ENCODE measurements at regions not wholly inside any gene's neighbourhood (a gene's known extent, or its start where the extent isn't known, plus 50 kb on each side); places are given as distances from the start of the nearest gene placed in this dataset.

DNA sequence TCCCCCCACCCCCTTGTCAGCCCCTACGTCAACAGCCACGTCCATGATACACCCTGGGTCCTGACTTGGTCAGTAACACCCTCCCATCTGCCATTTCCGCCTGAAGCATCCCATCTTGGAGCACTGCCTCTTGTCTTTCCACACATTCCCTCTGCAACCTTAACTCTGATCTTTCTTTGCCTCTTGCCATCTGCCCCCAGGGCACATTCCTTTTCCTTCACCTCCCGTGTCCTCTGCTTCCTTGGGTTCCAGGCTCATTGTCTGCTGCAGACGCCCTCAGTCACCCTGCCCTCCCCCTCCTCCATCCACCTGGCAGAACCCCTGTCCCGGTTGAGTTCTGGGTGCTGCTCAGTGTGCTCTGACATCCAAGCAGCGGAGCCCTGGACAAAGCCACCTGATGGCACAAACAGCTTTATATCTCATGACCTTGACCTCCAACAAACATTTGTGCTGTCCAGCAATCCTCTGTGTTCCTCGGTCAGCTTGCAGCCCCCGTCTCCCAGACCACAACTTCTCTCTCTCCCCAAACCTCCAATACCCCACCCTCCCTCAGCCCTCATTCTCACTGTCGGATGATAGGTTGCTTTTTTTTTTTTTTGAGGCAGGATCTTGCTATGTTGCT, 97.7 kb upstream of the IER5L start:
- Mint-ChIP-seq H3K4me3 (no peak overlapping the region), H3K4me1 (peaks cover 12 to 22% (median 17%) of the 10 kb centered on the region in 4 donors), H3K27ac (peak overlapping the region in 1 of 7 donors; percentile 59), H3K9me3 (peaks cover 0 to 2% (median 0%) of the 10 kb centered on the region in 8 donors), H3K36me3 (no peaks in the 10 kb centered on the region), H3K27me3 (peaks cover 0 to 2% of the 10 kb centered on the region in 2 donors)
- POLR2A ChIA-PET (ENCODE audit: partially characterized antibody), result no interaction called here
- CTCF ChIA-PET (ENCODE audit: partially characterized antibody), result interaction anchor here (1.6 kb wide), 1 partner anchor 133 kb away, joined by 3 read pairs; no protein-coding TSS in a partner anchor
- Histone ChIP-seq H3K36me3 (ENCODE audit: insufficient read depth, low read length) (no peaks in the 10 kb centered on the region), H3K27me3 (ENCODE audit: insufficient read depth, low read length) (no peaks in the 10 kb centered on the region), H3K4me1 (ENCODE audit: insufficient read depth, low read length) (peaks cover 11% of the 10 kb centered on the region), H3K27ac (ENCODE audit: low read depth, low read length) (no peak overlapping the region), H3K4me3 (ENCODE audit: low read length in 2 of 2) (no peak overlapping the region), H3K9me3 (ENCODE audit: control insufficient read depth in 1 of 2, low read length in 2 of 2) (no peaks in the 10 kb centered on the region)
- intact Hi-C loops (cut with micrococcal nuclease), result no loop called here
- DNase-seq, result no peak

GRCh38 chr9:129273941-129274684, 96.1 kb upstream of the IER5L start:
- no peaks in the 10 kb centered on the region for H3K9me3 ChIP-seq (ENCODE audit: control insufficient read depth in 1 of 2, low read length in 2 of 2)
- H3K36me3 ChIP-seq (ENCODE audit: insufficient read depth, low read length), result no peaks in the 10 kb centered on the region
- Mint-ChIP-seq H3K4me1 (peaks cover 18 to 33% (median 25%) of the 10 kb centered on the region in 4 donors), H3K27me3 (peaks cover 0 to 2% of the 10 kb centered on the region in 2 donors), H3K27ac (no peak overlapping the region), H3K4me3 (no peak overlapping the region), H3K36me3 (no peaks in the 10 kb centered on the region), H3K9me3 (peaks cover 0 to 2% (median 0%) of the 10 kb centered on the region in 8 donors)
- peaks cover 21% of the 10 kb centered on the region for H3K4me1 ChIP-seq (ENCODE audit: insufficient read depth, low read length)
- no peak for DNase-seq
- no peak overlapping the region for H3K27ac ChIP-seq (ENCODE audit: low read depth, low read length)
- H3K27me3 ChIP-seq (ENCODE audit: insufficient read depth, low read length), result no peaks in the 10 kb centered on the region
- intact Hi-C loops (cut with micrococcal nuclease), result no loop called here
- no peak overlapping the region for H3K4me3 ChIP-seq (ENCODE audit: low read length in 2 of 2)
- POLR2A ChIA-PET (ENCODE audit: partially characterized antibody), result no interaction called here
- CTCF ChIA-PET (ENCODE audit: partially characterized antibody), result interaction anchor here (1.2 to 1.3 kb wide), 2 partner anchors 53 to 132 kb away, joined by 3 read pairs; no protein-coding TSS in a partner anchor

GRCh38 chr9:129273136-129273895, 95.3 kb upstream of the IER5L start:
- no peaks in the 10 kb centered on the region for H3K36me3 ChIP-seq (ENCODE audit: insufficient read depth, low read length)
- Mint-ChIP-seq H3K4me1 (peaks cover 18 to 37% (median 26%) of the 10 kb centered on the region in 4 donors), H3K27ac (peak overlapping the region in 2 of 7 donors; percentile 42 to 53), H3K9me3 (peaks cover 0 to 2% (median 0%) of the 10 kb centered on the region in 8 donors), H3K4me3 (no peak overlapping the region), H3K36me3 (no peaks in the 10 kb centered on the region), H3K27me3 (peaks cover 0 to 2% of the 10 kb centered on the region in 2 donors)
- no peaks in the 10 kb centered on the region for H3K27me3 ChIP-seq (ENCODE audit: insufficient read depth, low read length)
- ChIA-PET CTCF (ENCODE audit: partially characterized antibody) (interaction anchor here (1.2 to 1.3 kb wide), 2 partner anchors 52 to 131 kb away, joined by 3 read pairs; no protein-coding TSS in a partner anchor), POLR2A (ENCODE audit: partially characterized antibody) (interaction anchor here (1.1 kb wide), 1 partner anchor 95 kb away, joined by 3 read pairs; the partner anchor contains the start of gene IER5L)
- no peak for DNase-seq
- H3K9me3 ChIP-seq (ENCODE audit: control insufficient read depth in 1 of 2, low read length in 2 of 2), result no peaks in the 10 kb centered on the region
- intact Hi-C loops (cut with micrococcal nuclease), result no loop called here
- peaks cover 21% of the 10 kb centered on the region for H3K4me1 ChIP-seq (ENCODE audit: insufficient read depth, low read length)
- no peak overlapping the region for H3K27ac ChIP-seq (ENCODE audit: low read depth, low read length)
- H3K4me3 ChIP-seq (ENCODE audit: low read length in 2 of 2), result no peak overlapping the region

- Histone ChIP-seq H3K27ac (ENCODE audit: low read depth, low read length) (no peak overlapping the region), H3K27me3 (ENCODE audit: insufficient read depth, low read length) (no peaks in the 10 kb centered on the region), H3K4me1 (ENCODE audit: insufficient read depth, low read length) (peaks cover 21% of the 10 kb centered on the region), H3K4me3 (ENCODE audit: low read length in 2 of 2) (no peak overlapping the region), H3K36me3 (ENCODE audit: insufficient read depth, low read length) (no peaks in the 10 kb centered on the region), H3K9me3 (ENCODE audit: control insufficient read depth in 1 of 2, low read length in 2 of 2) (no peaks in the 10 kb centered on the region)
- ChIA-PET CTCF (ENCODE audit: partially characterized antibody) (no interaction called here), POLR2A (ENCODE audit: partially characterized antibody) (interaction anchor here (1.1 kb wide), 1 partner anchor 95 kb away, joined by 3 read pairs; the partner anchor contains the start of gene IER5L)
- H3K4me3 Mint-ChIP-seq, result peak overlapping the region in 1 of 8 donors; percentile 7
- intact Hi-C loops (cut with micrococcal nuclease), result no loop called here
- peaks cover 18 to 37% (median 26%) of the 10 kb centered on the region in 4 donors for H3K4me1 Mint-ChIP-seq
- no peak for DNase-seq
- peak overlapping the region in 3 of 7 donors; percentile 51 to 85 (median 72) for H3K27ac Mint-ChIP-seq
- H3K9me3 Mint-ChIP-seq, result peaks cover 0 to 2% (median 0%) of the 10 kb centered on the region in 8 donors
- peaks cover 0 to 2% of the 10 kb centered on the region in 2 donors for H3K27me3 Mint-ChIP-seq
- H3K36me3 Mint-ChIP-seq, result no peaks in the 10 kb centered on the region
These were observed 94.4 kb upstream of the IER5L start for GRCh38 chr9:129272348-129273025.

DNA sequence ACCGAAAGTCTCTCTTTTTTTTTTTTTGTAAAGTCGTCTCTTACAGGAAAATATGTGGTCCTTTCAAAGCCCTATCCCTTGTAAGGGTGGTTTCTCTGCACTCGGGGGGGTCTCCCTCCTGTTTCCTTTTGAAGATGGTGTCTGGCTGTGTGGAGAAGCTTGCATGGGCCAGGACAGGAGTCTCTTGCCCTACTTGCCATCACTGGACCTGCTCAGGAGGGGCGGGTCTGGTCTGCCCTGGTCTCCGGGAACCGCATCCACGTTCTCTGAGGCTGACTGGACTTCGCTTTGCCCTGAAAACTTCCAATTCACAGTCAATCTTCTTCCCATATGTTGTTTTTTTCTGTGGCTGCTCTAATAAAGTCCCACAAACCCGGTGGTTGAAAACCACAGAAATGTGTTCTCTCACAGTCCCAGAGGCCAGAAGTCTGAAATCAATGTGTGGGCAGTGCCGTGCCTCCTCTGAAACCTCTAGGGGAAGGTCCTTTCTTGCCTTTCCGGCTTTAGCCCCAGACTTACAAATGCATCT, 92.9 kb upstream of the IER5L start:
- peaks cover 0 to 2% (median 0%) of the 10 kb centered on the region in 8 donors for H3K9me3 Mint-ChIP-seq
- ChIA-PET CTCF (ENCODE audit: partially characterized antibody) (interaction anchor here (0.9 kb wide), 1 partner anchor 50 kb away, joined by 4 read pairs; no protein-coding TSS in a partner anchor), POLR2A (ENCODE audit: partially characterized antibody) (interaction anchor here (1.1 kb wide), 1 partner anchor 35 kb away, joined by 3 read pairs; no protein-coding TSS in a partner anchor)
- H3K9me3 ChIP-seq (ENCODE audit: control insufficient read depth in 1 of 2, low read length in 2 of 2), result no peaks in the 10 kb centered on the region
- H3K36me3 ChIP-seq (ENCODE audit: insufficient read depth, low read length), result no peaks in the 10 kb centered on the region
- DNase-seq, result no peak
- no peaks in the 10 kb centered on the region for H3K36me3 Mint-ChIP-seq
- peak overlapping the region; percentile 14 to 81 (median 65) for H3K27ac Mint-ChIP-seq
- no peaks in the 10 kb centered on the region for H3K27me3 ChIP-seq (ENCODE audit: insufficient read depth, low read length)
- intact Hi-C loops (cut with micrococcal nuclease), result no loop called here
- H3K4me3 Mint-ChIP-seq, result peak overlapping the region; percentile 53 to 80 (median 68)
- H3K27me3 Mint-ChIP-seq, result no peaks in the 10 kb centered on the region
- H3K4me1 Mint-ChIP-seq, result peaks cover 18 to 37% (median 26%) of the 10 kb centered on the region in 4 donors
- no peak overlapping the region for H3K27ac ChIP-seq (ENCODE audit: low read depth, low read length)
- peaks cover 21% of the 10 kb centered on the region for H3K4me1 ChIP-seq (ENCODE audit: insufficient read depth, low read length)
- H3K4me3 ChIP-seq (ENCODE audit: low read length in 2 of 2), result peak overlapping the region in 1 of 2 donors; percentile 15

- H3K27ac Mint-ChIP-seq, result peak overlapping the region; percentile 38 to 81 (median 70)
- H3K27ac ChIP-seq (ENCODE audit: low read depth, low read length), result no peak overlapping the region
- no peak overlapping the region for H3K4me3 ChIP-seq (ENCODE audit: low read length in 2 of 2)
- intact Hi-C loops (cut with micrococcal nuclease), result no loop called here
- H3K36me3 ChIP-seq (ENCODE audit: insufficient read depth, low read length), result no peaks in the 10 kb centered on the region
- ChIA-PET CTCF (ENCODE audit: partially characterized antibody) (interaction anchor here (0.9 kb wide), 1 partner anchor 49 kb away, joined by 4 read pairs; no protein-coding TSS in a partner anchor), POLR2A (ENCODE audit: partially characterized antibody) (interaction anchor here (1.1 kb wide), 1 partner anchor 34 kb away, joined by 3 read pairs; no protein-coding TSS in a partner anchor)
- H3K9me3 ChIP-seq (ENCODE audit: control insufficient read depth in 1 of 2, low read length in 2 of 2), result no peaks in the 10 kb centered on the region
- H3K27me3 ChIP-seq (ENCODE audit: insufficient read depth, low read length), result no peaks in the 10 kb centered on the region
- peaks cover 17 to 37% (median 25%) of the 10 kb centered on the region in 4 donors for H3K4me1 Mint-ChIP-seq
- peaks cover 21% of the 10 kb centered on the region for H3K4me1 ChIP-seq (ENCODE audit: insufficient read depth, low read length)
- H3K36me3 Mint-ChIP-seq, result no peaks in the 10 kb centered on the region
- H3K4me3 Mint-ChIP-seq, result peak overlapping the region; percentile 13 to 80 (median 66)
- peak; percentile 39 to 56 (median 45) for DNase-seq
- peaks cover 0 to 2% (median 0%) of the 10 kb centered on the region in 8 donors for H3K9me3 Mint-ChIP-seq
- H3K27me3 Mint-ChIP-seq, result no peaks in the 10 kb centered on the region
These were observed 92.1 kb upstream of the IER5L start for GRCh38 chr9:129270205-129270604.

Data from CD4-positive, alpha-beta memory T cell (primary cell).